Upper lobe of left lung (tissue), 6 donors: ENCODE measurements at regions not wholly inside any gene's neighbourhood (a gene's known extent, or its start where the extent isn't known, plus 50 kb on each side); places are given as distances from the start of the nearest gene placed in this dataset.
"Not testable (repeated sequence)": the region's sequence is repeated elsewhere in the genome, so short reads cannot be mapped to it uniquely, and the experiment has no call there.

ENCODE experiments used
- ATAC-seq, 2 donors: fragments of 200-7000 bp; cut with Tn5 transposase; one replicate each; pipeline ENCODE4 v1.9.1; 2022; ENCODE audit warnings: mild to moderate bottlenecking in 2 of 2, moderate library complexity in 2 of 2; ENCODE audit not compliant: low FRiP score in 2 of 2
- DNase-seq, 2 donors: peaks; one replicate each; pipeline ENCODE4 v3.0.0-alpha.2; 2019 to 2020
- H3K27ac ChIP-seq, 4 donors: fragments of 200-600 bp; sonication (generic); one replicate each; pipeline ENCODE4 v1.5.1; 2016 to 2019
- H3K27me3 ChIP-seq, 4 donors: fragments of 200-600 bp; sonication (generic); one replicate each; pipeline ENCODE4 v1.5.1; 2017 to 2019
- H3K36me3 ChIP-seq, 4 donors: fragments of 200-600 bp; sonication (generic); one replicate each; pipeline ENCODE4 v1.5.1; 2016 to 2019
- H3K4me1 ChIP-seq, 4 donors: fragments of 200-600 bp; sonication (generic); one replicate each; pipeline ENCODE4 v1.5.1; 2018 to 2019
- H3K4me3 ChIP-seq, 4 donors: fragments of 200-600 bp; sonication (generic); one replicate each; pipeline ENCODE4 v1.5.1; 2017 to 2019; ENCODE audit warnings: mild to moderate bottlenecking in 2 of 4, moderate library complexity in 1 of 4
- H3K9me3 ChIP-seq, 4 donors: fragments of 200-600 bp; sonication (generic); one replicate each; pipeline ENCODE4 v1.5.1; 2018 to 2019
- EP300 ChIP-seq, 4 donors: sonication (generic); formaldehyde crosslinking; IDR thresholded peaks; one replicate each; pipeline ENCODE4 v1.5.1; 2017; ENCODE audit warnings: antibody characterized with exemption in 4 of 4, control low read depth in 2 of 4
- POLR2A ChIP-seq, 4 donors: fragments of 450-650 bp; IDR thresholded peaks; one replicate each; pipeline ENCODE4 v1.5.1; 2016 to 2017; ENCODE audit warnings: antibody characterized with exemption in 4 of 4, mild to moderate bottlenecking in 2 of 4
- POLR2AphosphoS5 ChIP-seq, 2 donors: sonication (generic); formaldehyde crosslinking; IDR thresholded peaks; one replicate each; pipeline ENCODE4 v1.5.1; 2017; ENCODE audit warnings: antibody characterized with exemption in 2 of 2
- WGBS, 2 donors: methylation state at CpG; one replicate each; pipeline ENCODE4 v1.1.5; 2017 to 2018; 5-methylcytosine and 5-hydroxymethylcytosine counted together
- TF ChIP-seq, protein P1 (sequence below), 6 experiments: fragments of 450-650 bp in 4 of 6; fragments of 200-600 bp in 2 of 6; sonication (generic) in 2 of 6; IDR thresholded peaks; one replicate each; pipeline ENCODE4 v1.5.1; 2016 to 2019; ENCODE audit warnings: antibody characterized with exemption in 6 of 6
- donor health status: DM: no; HTN: no; CAD: no; lungs with moderate emphysema.
- donor health status: DM: no; HTN: yes; CAD: no; lungs with severe emphysema.

DNA sequence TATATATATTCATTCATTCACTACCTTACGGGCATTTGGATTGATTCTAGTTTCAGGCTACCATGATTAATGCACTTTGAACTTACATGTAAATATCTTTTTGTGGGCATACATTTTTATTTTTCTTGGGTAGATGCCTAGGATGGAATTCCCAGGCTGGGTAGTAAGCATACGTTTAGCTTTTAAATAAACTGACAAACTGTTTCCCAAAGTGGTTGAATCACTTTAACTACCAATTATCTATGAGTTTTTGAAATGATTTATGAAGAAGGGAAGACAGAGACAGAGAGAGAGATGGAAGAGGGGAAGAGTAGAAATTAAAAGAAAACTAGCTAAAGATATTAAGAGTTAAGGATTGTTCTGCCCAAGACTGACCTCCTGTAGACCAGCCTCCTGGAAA is 612.6 kb downstream of the PSAT1 start:
- Histone ChIP-seq H3K36me3 (no peaks in the 10 kb centered on the region), H3K9me3 (no peaks in the 10 kb centered on the region), H3K4me3 (no peak overlapping the region), H3K27me3 (no peaks in the 10 kb centered on the region), H3K27ac (no peak overlapping the region), H3K4me1 (no peaks in the 10 kb centered on the region)
- TF ChIP-seq, protein P1, sequence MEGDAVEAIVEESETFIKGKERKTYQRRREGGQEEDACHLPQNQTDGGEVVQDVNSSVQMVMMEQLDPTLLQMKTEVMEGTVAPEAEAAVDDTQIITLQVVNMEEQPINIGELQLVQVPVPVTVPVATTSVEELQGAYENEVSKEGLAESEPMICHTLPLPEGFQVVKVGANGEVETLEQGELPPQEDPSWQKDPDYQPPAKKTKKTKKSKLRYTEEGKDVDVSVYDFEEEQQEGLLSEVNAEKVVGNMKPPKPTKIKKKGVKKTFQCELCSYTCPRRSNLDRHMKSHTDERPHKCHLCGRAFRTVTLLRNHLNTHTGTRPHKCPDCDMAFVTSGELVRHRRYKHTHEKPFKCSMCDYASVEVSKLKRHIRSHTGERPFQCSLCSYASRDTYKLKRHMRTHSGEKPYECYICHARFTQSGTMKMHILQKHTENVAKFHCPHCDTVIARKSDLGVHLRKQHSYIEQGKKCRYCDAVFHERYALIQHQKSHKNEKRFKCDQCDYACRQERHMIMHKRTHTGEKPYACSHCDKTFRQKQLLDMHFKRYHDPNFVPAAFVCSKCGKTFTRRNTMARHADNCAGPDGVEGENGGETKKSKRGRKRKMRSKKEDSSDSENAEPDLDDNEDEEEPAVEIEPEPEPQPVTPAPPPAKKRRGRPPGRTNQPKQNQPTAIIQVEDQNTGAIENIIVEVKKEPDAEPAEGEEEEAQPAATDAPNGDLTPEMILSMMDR (IDR thresholded peaks at IDR 0.05): no peak
- TF ChIP-seq POLR2AphosphoS5 (IDR thresholded peaks at IDR 0.05): no peak
- TF ChIP-seq POLR2A (IDR thresholded peaks at IDR 0.05): no peak
- no peak for TF ChIP-seq EP300 (IDR thresholded peaks at IDR 0.05)
- DNase-seq: no peak
- WGBS, 2 donors: 77 to 81% methylated on average over 2 of the region's 2 CpGs
- no peak for ATAC-seq

DNA sequence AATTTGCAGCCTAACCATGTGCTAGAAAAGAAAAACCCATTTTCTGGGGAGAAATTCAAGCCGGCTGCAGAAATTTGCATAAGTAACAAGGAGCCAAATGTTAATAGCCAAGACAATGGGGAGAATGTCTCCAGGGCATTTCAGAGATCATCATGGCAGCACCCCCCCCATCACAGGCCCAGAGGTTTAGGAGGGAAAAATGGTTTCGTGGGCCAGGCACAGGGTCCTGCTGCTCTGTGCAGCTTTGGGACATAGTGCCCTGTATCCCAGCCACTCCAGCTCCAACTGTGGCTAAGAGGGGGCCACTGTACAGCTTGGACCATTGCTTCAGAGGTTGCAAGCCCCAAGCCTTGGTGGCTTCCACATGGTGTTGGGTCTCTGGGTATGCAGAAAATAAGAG is 620.0 kb downstream of the PSAT1 start:
- not testable (repeated sequence) for H3K4me1 ChIP-seq, H3K4me3 ChIP-seq, DNase-seq, H3K27ac ChIP-seq, ATAC-seq, H3K36me3 ChIP-seq, H3K27me3 ChIP-seq
- WGBS, 2 donors: 78 to 95% methylated on average over 1 to 2 of the region's 2 CpGs
- peaks cover 0 to 12% (median 0%) of the 10 kb centered on the region in 4 donors for H3K9me3 ChIP-seq

DNA sequence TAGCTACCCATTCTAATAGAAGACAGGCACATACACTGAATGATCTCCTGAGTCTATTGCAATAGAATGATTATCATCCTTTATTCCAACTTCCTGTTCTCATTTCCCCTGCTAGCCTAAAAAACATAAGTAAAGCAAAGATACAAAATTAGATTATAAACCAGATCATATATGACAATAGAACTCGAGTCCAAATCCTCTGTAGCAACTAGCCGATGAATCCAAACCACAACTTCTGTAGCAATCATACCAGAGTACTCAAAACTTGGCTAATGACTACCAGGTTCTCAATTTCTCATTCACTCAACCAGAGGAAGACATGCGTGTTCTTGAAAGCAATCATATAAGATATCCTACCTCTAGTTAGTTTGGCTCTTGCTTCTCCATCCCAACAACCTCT is 622.1 kb downstream of the PSAT1 start:
- ATAC-seq: no peak
- H3K4me1 ChIP-seq: no peaks in the 10 kb centered on the region
- WGBS, 2 donors: 31 to 49% methylated on average over 3 of the region's 3 CpGs
- no peak for DNase-seq
- H3K27ac ChIP-seq: no peak overlapping the region
- H3K9me3 ChIP-seq: peaks cover 0 to 12% (median 0%) of the 10 kb centered on the region in 4 donors
- no peak overlapping the region for H3K4me3 ChIP-seq
- no peaks in the 10 kb centered on the region for H3K27me3 ChIP-seq
- no peaks in the 10 kb centered on the region for H3K36me3 ChIP-seq
- TF ChIP-seq POLR2AphosphoS5 (IDR thresholded peaks at IDR 0.05) (no peak), POLR2A (IDR thresholded peaks at IDR 0.05) (no peak), EP300 (IDR thresholded peaks at IDR 0.05) (no peak)
- TF ChIP-seq, protein P1 (IDR thresholded peaks at IDR 0.05): no peak

DNA sequence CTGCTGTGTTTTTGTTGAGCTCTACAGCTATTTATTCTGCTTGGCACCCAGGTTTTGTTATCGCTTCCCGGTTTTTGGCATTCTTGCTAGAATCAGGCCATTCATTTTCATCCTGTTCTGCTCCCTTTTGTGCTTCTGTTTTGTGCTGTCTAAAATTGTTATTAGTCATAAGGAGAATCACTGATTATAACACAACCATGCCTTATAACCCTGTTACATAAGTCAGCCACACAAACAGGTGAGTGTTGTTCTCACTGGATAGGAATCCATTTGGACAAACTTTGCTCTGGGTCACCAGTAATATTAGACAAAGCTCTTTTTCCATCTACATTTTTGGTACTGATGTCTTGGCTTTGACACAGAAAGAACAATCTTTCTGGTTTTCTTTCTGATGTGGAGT is 622.8 kb downstream of the PSAT1 start:
- WGBS, 2 donors: 91 to 98% methylated on average over 2 of the region's 2 CpGs
- no peaks in the 10 kb centered on the region for H3K36me3 ChIP-seq
- no peak overlapping the region for H3K27ac ChIP-seq
- no peaks in the 10 kb centered on the region for H3K4me1 ChIP-seq
- no peak overlapping the region for H3K4me3 ChIP-seq
- H3K9me3 ChIP-seq: peaks cover 0 to 12% (median 0%) of the 10 kb centered on the region in 4 donors
- no peak for TF ChIP-seq POLR2A (IDR thresholded peaks at IDR 0.05)
- DNase-seq (no peak), ATAC-seq (no peak)
- H3K27me3 ChIP-seq: no peaks in the 10 kb centered on the region

DNA sequence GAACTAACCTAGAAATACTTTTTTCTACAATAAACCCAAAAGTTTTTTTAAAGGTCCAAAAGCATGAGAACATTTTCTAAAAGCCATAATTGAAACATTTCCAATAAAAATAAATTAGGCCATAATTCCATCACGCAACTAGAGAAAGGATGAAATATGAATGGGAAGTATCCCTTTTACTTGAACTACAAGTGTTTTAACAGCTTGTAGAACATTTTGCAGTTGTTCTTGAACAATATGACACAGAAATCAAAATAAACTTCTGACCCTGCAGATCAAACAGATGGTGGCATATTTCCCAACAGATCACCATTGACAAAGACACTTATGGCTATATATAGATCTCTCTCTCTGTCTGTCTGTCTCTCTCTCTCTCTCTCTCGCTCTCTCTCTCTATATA is 624.4 kb downstream of the PSAT1 start:
- no peak for TF ChIP-seq POLR2A (IDR thresholded peaks at IDR 0.05)
- TF ChIP-seq EP300 (IDR thresholded peaks at IDR 0.05): no peak
- TF ChIP-seq, protein P1 (IDR thresholded peaks at IDR 0.05): no peak
- no peak for TF ChIP-seq POLR2AphosphoS5 (IDR thresholded peaks at IDR 0.05)

DNA sequence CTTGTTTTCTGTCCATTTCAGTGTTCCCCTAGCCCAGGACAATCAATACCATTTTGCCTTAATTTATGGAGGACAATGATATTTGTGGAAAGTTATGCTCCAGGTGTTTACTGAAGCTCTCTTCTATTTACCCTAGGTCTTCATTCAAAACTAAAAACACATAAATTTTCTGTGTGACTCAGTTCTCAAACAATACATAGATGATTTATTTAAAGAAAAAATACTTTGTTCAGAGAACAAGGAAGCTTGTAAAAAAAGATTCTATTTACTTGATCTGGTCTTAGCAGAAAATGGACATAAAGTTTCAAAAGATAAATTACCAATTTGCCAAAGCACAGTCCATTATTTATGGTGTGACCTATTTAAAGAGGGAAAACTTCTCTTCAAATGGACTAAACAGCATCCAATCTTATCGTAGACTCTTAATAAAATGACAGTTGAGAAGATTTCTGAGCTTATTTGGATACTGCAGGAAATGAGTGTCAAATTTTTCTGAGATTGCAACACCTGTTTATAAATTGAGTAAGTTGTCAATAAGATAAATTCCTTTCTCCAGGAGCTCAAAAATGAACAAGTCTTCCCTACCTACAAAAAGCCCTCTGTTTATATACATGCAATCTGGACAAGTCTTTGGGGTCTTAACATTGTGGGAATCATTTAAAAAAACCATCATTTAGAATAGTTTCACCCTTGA is 627.2 kb downstream of the PSAT1 start:
- H3K36me3 ChIP-seq: no peaks in the 10 kb centered on the region
- H3K4me1 ChIP-seq: no peaks in the 10 kb centered on the region
- H3K4me3 ChIP-seq: no peak overlapping the region
- DNase-seq: no peak
- H3K27me3 ChIP-seq: no peaks in the 10 kb centered on the region
- TF ChIP-seq POLR2A (IDR thresholded peaks at IDR 0.05): no peak
- TF ChIP-seq EP300 (IDR thresholded peaks at IDR 0.05): no peak
- TF ChIP-seq, protein P1 (IDR thresholded peaks at IDR 0.05): no peak
- TF ChIP-seq POLR2AphosphoS5 (IDR thresholded peaks at IDR 0.05): no peak
- no peak overlapping the region for H3K27ac ChIP-seq
- ATAC-seq: no peak
- 61 to 70% methylated on average over 1 of the region's 1 CpG for WGBS, 2 donors
- H3K9me3 ChIP-seq: no peaks in the 10 kb centered on the region

More for the DNA sequence above, 624.4 kb downstream of the PSAT1 start:
- H3K9me3 ChIP-seq: peaks cover 0 to 12% (median 0%) of the 10 kb centered on the region in 4 donors
- H3K27ac ChIP-seq: no peak overlapping the region
- DNase-seq: no peak
- H3K4me3 ChIP-seq: no peak overlapping the region
- H3K4me1 ChIP-seq: no peaks in the 10 kb centered on the region
- 66% methylated on average over 1 to 2 of the region's 2 CpGs for WGBS, 2 donors
- no peaks in the 10 kb centered on the region for H3K27me3 ChIP-seq
- H3K36me3 ChIP-seq: no peaks in the 10 kb centered on the region
- no peak for ATAC-seq
